Esophagus muscularis mucosa (tissue), 3 donors: ENCODE measurements at regions not wholly inside any gene's neighbourhood (a gene's known extent, or its start where the extent isn't known, plus 50 kb on each side); places are given as distances from the start of the nearest gene placed in this dataset.

Source experiments
- CTCF ChIP-seq, 3 experiments: fragments of 200-600 bp in 2 of 3; fragments of 450-650 bp in 1 of 3; sonication (generic) in 2 of 3; IDR thresholded peaks; one replicate each; pipeline ENCODE4 v1.5.1; 2017 to 2019; ENCODE audit warnings: antibody characterized with exemption in 3 of 3, mild to moderate bottlenecking in 2 of 3, moderate library complexity in 1 of 3
- POLR2A ChIP-seq: fragments of 450-650 bp; IDR thresholded peaks from one replicate; pipeline ENCODE4 v1.6.1; 2017; ENCODE audit warnings: antibody characterized with exemption, moderate library complexity, mild to moderate bottlenecking, low read depth

- TF ChIP-seq POLR2A (no peak), CTCF (IDR thresholded peaks at IDR 0.05) (no peak)
Measured at GRCh38 chr6:85361643-85362014, 88.3 kb upstream of the NT5E start.
